Common myeloid progenitor, CD34-positive (primary cell): ENCODE measurements at regions not wholly inside any gene's neighbourhood (a gene's known extent, or its start where the extent isn't known, plus 50 kb on each side); places are given as distances from the start of the nearest gene placed in this dataset.
A peak's percentile ranks its signal among the peaks of the same experiment; 100 is the strongest.
"Not testable (repeated sequence)": the region's sequence is repeated elsewhere in the genome, so short reads cannot be mapped to it uniquely, and the experiment has no call there.

Experiments
- CTCF ChIA-PET: fragments of 350-600 bp; sonication (Branson Sonifier 250); formaldehyde crosslinking; loops from one replicate; lab custom pipeline; 2021; ENCODE audit warnings: antibody characterized with exemption; lab: Charles Lee
- POLR2A ChIA-PET: fragments of 350-600 bp; sonication (Branson Sonifier 250); formaldehyde crosslinking; loops from one replicate; lab custom pipeline; 2021; ENCODE audit warnings: antibody characterized with exemption; lab: Charles Lee
- DNase-seq, 3 donors: peaks; one replicate each; pipeline versions ENCODE4 v3.0.0 to v3.0.0-alpha.2; 2013
- H3K27ac ChIP-seq, 2 experiments: 1 replicate in 1 of 2; 2 replicates in 1 of 2; pipeline ENCODE4 v1.7.0; 2013; ENCODE audit warnings: inconsistent platforms in 2 of 2, low read length in 2 of 2, mild to moderate bottlenecking in 2 of 2, low read depth in 1 of 2, moderate library complexity in 1 of 2; ENCODE audit not compliant: severe bottlenecking in 2 of 2, insufficient read depth in 1 of 2, poor library complexity in 1 of 2
- H3K27me3 ChIP-seq, 5 experiments: replicated peaks in 2 of 5; 1 replicate in 3 of 5; 2 replicates in 2 of 5; pipeline versions ENCODE4 v1.6.1 to v1.7.0; 2013; ENCODE audit warnings: low read length in 4 of 5, mild to moderate bottlenecking in 2 of 5, moderate library complexity in 2 of 5, inconsistent platforms in 1 of 5; ENCODE audit not compliant: insufficient read depth in 5 of 5, control insufficient read depth in 4 of 5
- H3K36me3 ChIP-seq, 4 experiments: 1 replicate in 2 of 4; 2 replicates in 2 of 4; pipeline versions ENCODE4 v1.6.1 to v1.7.0; 2013; ENCODE audit warnings: low read length in 3 of 4, control low read depth in 1 of 4, mild to moderate bottlenecking in 1 of 4; ENCODE audit not compliant: control insufficient read depth in 4 of 4, insufficient read depth in 4 of 4
- H3K4me1 ChIP-seq, 4 experiments: 1 replicate in 3 of 4; 2 replicates in 1 of 4; pipeline versions ENCODE4 v1.6.1 to v1.7.1; 2013; ENCODE audit warnings: low read length in 3 of 4, mild to moderate bottlenecking in 3 of 4, control low read depth in 1 of 4, inconsistent platforms in 1 of 4, moderate library complexity in 1 of 4; ENCODE audit not compliant: control insufficient read depth in 4 of 4, insufficient read depth in 4 of 4; ENCODE audit errors: control extremely low read depth in 1 of 4
- H3K4me3 ChIP-seq, 7 experiments: 1 replicate in 4 of 7; 2 replicates in 3 of 7; pipeline versions ENCODE4 v1.5.1 to v1.7.0; 2013; ENCODE audit warnings: mild to moderate bottlenecking in 7 of 7, low read length in 6 of 7, moderate library complexity in 6 of 7, inconsistent platforms in 2 of 7, low read depth in 2 of 7, control low read depth in 1 of 7; ENCODE audit not compliant: insufficient read depth in 4 of 7, control insufficient read depth in 1 of 7; ENCODE audit errors: extremely low read depth in 1 of 7
- H3K9me3 ChIP-seq, 5 experiments: 1 replicate in 4 of 5; 2 replicates in 1 of 5; pipeline versions ENCODE4 v1.6.1 to v1.7.1; 2013; ENCODE audit warnings: low read length in 4 of 5, mild to moderate bottlenecking in 2 of 5, inconsistent platforms in 1 of 5, low read depth in 1 of 5, moderate library complexity in 1 of 5; ENCODE audit not compliant: control insufficient read depth in 4 of 5, insufficient read depth in 2 of 5; ENCODE audit errors: control extremely low read depth in 1 of 5
- WGBS: methylation state at CpG from one replicate; pipeline ENCODE4 v1.1.5; 2013; ENCODE audit not compliant: insufficient coverage; 5-methylcytosine and 5-hydroxymethylcytosine counted together

GRCh38 chr7:65749039-65749438 lies 123.8 kb upstream of the VKORC1L1 start:
- 94% methylated on average over 2 of the region's 4 CpGs for WGBS
- POLR2A ChIA-PET = no interaction called here

GRCh38 chr7:65749518-65749917 lies 123.4 kb upstream of the VKORC1L1 start:
- no peaks in the 10 kb centered on the region for H3K9me3 ChIP-seq
- CTCF ChIA-PET = interaction anchor here (1.1 kb wide), 1 partner anchor 57 kb away, joined by 3 read pairs; no protein-coding TSS in a partner anchor
- H3K27me3 ChIP-seq = no peaks in the 10 kb centered on the region
- WGBS = 98% methylated on average over 6 of the region's 12 CpGs
- peak overlapping the region in 1 of 7 experiments; percentile 98 for H3K4me3 ChIP-seq
- peaks cover 5 to 18% (median 12%) of the 10 kb centered on the region in 4 experiments for H3K4me1 ChIP-seq
- DNase-seq = no peak
- H3K36me3 ChIP-seq = peaks cover 0 to 3% (median 0%) of the 10 kb centered on the region in 4 experiments
- POLR2A ChIA-PET = no interaction called here
- no peak overlapping the region for H3K27ac ChIP-seq

More at GRCh38 chr7:65749039-65749438, 123.8 kb upstream of the VKORC1L1 start:
- Histone ChIP-seq H3K27ac (no peak overlapping the region), H3K36me3 (peaks cover 0 to 1% (median 0%) of the 10 kb centered on the region in 4 experiments), H3K27me3 (no peaks in the 10 kb centered on the region), H3K9me3 (no peaks in the 10 kb centered on the region), H3K4me3 (no peak overlapping the region), H3K4me1 (peaks cover 5 to 18% (median 12%) of the 10 kb centered on the region in 4 experiments)
- CTCF ChIA-PET = interaction anchor here (1.1 kb wide), 1 partner anchor 57 kb away, joined by 3 read pairs; no protein-coding TSS in a partner anchor
- DNase-seq = no peak

- Histone ChIP-seq H3K9me3 (no peaks in the 10 kb centered on the region), H3K27ac (peak overlapping the region; percentile 70 to 85), H3K36me3 (peaks cover 0 to 3% (median 0%) of the 10 kb centered on the region in 4 experiments), H3K4me3 (peak overlapping the region; percentile 90 to 100 (median 97)), H3K27me3 (no peaks in the 10 kb centered on the region), H3K4me1 (peaks cover 5 to 20% (median 12%) of the 10 kb centered on the region in 4 experiments)
- WGBS = under 1% methylated on average over 59 of the region's 69 CpGs
- ChIA-PET POLR2A (interaction anchor here (0.6 kb wide), 1 partner anchor 1152 kb away, joined by 3 read pairs; no protein-coding TSS in a partner anchor), CTCF (no interaction called here)
- DNase-seq = peak; percentile 90 to 94 (median 91)
Observed at GRCh38 chr7:65750511-65751344, 122.1 kb upstream of the VKORC1L1 start.

GRCh38 chr7:65754070-65754469 lies 118.8 kb upstream of the VKORC1L1 start:
- H3K9me3 ChIP-seq, POLR2A ChIA-PET, CTCF ChIA-PET, H3K4me3 ChIP-seq, H3K27me3 ChIP-seq: not testable (repeated sequence)
- H3K27ac ChIP-seq = peak overlapping the region in 1 of 2 experiments; percentile 71
- peaks cover 0 to 12% (median 2%) of the 10 kb centered on the region in 4 experiments for H3K36me3 ChIP-seq
- peaks cover 5 to 20% (median 12%) of the 10 kb centered on the region in 4 experiments for H3K4me1 ChIP-seq
- peak in 2 of 3 donors; percentile 40 to 72 for DNase-seq
- WGBS = 67% methylated on average over 1 of the region's 5 CpGs

GRCh38 chr7:65758991-65759390 lies 113.9 kb upstream of the VKORC1L1 start:
- H3K4me1 ChIP-seq, H3K27me3 ChIP-seq, POLR2A ChIA-PET, DNase-seq, CTCF ChIA-PET, H3K27ac ChIP-seq, H3K9me3 ChIP-seq, H3K4me3 ChIP-seq: not testable (repeated sequence)
- WGBS = no CpG with 5 or more reads among the region's 1 CpG
- peaks cover 2 to 19% (median 5%) of the 10 kb centered on the region in 4 experiments for H3K36me3 ChIP-seq

GRCh38 chr7:65762712-65763111 lies 110.2 kb upstream of the VKORC1L1 start:
- POLR2A ChIA-PET, H3K4me1 ChIP-seq, CTCF ChIA-PET, H3K4me3 ChIP-seq, H3K27me3 ChIP-seq, H3K9me3 ChIP-seq, DNase-seq: not testable (repeated sequence)
- Histone ChIP-seq H3K27ac (peak overlapping the region in 1 of 2 experiments; percentile 9), H3K36me3 (peaks cover 2 to 16% (median 5%) of the 10 kb centered on the region in 4 experiments)
- WGBS = 86% methylated on average over 1 of the region's 3 CpGs

- H3K9me3 ChIP-seq, CTCF ChIA-PET, POLR2A ChIA-PET, H3K4me3 ChIP-seq, H3K4me1 ChIP-seq, DNase-seq, H3K27me3 ChIP-seq: not testable (repeated sequence)
- Histone ChIP-seq H3K27ac (peak overlapping the region in 1 of 2 experiments; percentile 9), H3K36me3 (peaks cover 2 to 16% (median 5%) of the 10 kb centered on the region in 4 experiments)
- 69% methylated on average over 2 of the region's 5 CpGs for WGBS
Observed at GRCh38 chr7:65763114-65763513, 109.8 kb upstream of the VKORC1L1 start.
